Pons (tissue), 1 donor: ENCODE measurements at regions not wholly inside any gene's neighbourhood (a gene's known extent, or its start where the extent isn't known, plus 50 kb on each side); places are given as distances from the start of the nearest gene placed in this dataset.
A peak's percentile ranks its signal among the peaks of the same experiment; 100 is the strongest.
"Not testable (repeated sequence)": the region's sequence is repeated elsewhere in the genome, so short reads cannot be mapped to it uniquely, and the experiment has no call there.

Experiments
- DNase-seq: peaks from one replicate; pipeline ENCODE4 v3.0.0-alpha.2; 2016; ENCODE audit warnings: low spot score

DNA sequence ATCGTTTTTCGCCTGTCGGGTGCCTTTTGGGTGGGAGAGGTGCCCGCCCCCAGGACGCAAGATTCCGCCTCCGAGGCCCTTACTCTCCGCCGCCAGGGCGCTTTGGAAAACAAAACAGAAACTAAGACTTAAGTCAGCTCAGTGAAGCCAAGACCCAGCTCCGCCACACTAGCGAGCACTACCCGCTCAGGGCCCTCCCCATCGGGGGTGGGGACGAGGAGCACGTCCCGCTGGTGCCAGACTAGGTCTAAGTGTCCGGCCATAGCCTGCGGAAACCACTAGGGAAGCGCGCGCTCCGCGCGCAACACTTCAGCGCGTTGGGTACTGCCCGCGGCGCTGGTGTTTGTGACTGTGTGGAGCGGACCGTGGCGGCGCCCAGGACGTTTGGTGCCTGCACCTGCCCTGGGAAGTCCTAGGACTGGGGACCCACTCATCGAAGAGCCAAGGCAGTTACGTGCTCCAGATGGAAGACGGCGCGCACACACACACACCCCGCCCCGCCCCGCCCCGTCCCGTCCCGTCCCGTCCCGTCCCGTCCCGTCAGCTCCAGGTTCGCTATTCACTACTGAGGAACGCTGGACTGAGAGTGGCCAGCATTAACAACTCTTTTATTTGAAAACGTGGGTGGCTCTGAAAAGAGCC, 57.6 kb upstream of the BOLA1 start:
- not testable (repeated sequence) for DNase-seq

DNA sequence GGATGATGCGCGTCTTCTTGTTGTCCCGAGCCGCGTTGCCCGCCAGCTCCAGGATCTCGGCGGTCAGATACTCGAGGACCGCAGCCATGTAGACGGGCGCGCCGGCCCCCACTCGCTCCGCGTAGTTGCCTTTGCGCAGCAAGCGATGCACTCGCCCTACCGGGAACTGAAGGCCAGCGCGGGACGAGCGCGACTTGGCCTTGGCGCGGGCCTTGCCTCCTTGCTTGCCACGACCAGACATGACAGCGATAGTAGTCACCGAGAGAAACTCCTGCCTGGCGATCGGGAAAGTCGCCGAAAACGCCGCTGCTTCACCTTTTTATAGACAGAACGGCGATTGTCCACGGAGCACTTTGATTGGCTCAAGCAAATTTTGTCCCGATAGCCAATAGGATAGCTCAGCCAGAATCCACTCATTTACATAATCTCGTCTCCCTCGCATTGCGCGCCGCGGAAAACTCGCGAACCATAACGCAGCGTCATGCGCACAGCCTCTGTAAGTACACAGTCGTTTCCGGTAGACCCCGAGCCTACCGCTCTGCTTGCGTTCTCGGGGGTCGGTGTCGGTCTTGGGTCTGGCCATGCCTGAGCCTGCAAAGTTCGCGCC, 56.8 kb upstream of the BOLA1 start:
- not testable (repeated sequence) for DNase-seq

DNA sequence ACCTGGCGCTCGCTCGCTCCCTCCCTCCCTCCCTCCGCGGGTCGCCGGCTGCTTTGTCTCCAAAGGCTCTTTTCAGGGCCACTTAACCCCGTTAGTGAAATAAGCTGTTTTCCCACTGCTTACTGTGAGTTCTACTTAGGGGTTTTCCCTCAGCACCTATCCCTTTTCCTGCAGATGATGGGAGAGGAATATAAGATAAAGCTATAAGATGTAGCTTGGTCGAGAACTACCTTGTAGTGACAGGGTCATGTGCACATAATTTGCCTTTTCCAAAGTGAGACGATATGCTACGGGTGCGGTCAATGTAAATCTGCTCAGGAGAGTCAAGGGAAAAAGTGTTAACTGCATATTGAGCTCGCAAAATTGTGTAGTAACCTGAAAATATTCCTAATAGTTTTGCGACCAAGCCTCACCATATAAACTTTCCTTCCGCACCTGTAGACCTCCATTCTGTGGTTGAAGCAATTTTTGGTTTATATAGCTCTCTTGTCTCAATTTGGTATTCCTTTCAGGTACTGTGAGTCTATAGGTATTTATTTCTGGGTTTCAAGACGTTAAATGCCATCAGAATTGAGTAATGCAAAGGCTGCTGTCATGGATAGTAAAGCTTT, 55.8 kb upstream of the BOLA1 start:
- peak; percentile 23 for DNase-seq

- no peak for DNase-seq
Measured at GRCh38 chr1:149844101-149844500, 55.3 kb upstream of the BOLA1 start.

DNA sequence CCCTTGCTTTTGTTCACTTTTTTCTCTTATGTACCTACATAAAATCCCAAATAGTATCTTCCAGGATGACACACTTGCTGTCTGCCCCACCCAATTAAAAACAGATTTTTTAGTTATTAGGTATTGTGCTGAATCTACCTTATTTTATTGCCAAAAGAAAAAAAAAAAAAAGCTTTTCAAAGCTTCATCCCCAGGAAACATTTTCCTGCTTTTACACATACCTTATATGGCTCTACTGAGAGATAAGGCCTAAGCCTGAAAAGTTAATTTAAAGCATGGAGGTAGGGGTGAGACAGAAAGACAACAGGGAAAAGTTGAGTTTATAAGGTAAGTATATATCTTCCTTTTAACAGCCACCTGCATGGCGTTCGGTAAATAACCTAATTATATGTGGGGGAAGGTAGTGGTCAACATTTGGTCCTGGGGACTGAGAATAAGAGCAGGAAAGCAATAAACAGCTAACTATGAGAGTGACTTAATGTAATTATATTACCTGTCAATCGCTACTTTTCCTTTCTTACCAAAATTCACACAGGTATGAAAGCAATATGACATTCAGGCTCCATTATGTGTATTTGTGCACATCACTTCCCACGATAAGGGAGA, 54.6 kb upstream of the BOLA1 start:
- peak; percentile 1 for DNase-seq

- DNase-seq = peak; percentile 2
Measured at GRCh38 chr1:149845416-149845815, 54.0 kb upstream of the BOLA1 start.

GRCh38 chr1:149846042-149846441, 53.3 kb upstream of the BOLA1 start:
- DNase-seq = no peak

DNA sequence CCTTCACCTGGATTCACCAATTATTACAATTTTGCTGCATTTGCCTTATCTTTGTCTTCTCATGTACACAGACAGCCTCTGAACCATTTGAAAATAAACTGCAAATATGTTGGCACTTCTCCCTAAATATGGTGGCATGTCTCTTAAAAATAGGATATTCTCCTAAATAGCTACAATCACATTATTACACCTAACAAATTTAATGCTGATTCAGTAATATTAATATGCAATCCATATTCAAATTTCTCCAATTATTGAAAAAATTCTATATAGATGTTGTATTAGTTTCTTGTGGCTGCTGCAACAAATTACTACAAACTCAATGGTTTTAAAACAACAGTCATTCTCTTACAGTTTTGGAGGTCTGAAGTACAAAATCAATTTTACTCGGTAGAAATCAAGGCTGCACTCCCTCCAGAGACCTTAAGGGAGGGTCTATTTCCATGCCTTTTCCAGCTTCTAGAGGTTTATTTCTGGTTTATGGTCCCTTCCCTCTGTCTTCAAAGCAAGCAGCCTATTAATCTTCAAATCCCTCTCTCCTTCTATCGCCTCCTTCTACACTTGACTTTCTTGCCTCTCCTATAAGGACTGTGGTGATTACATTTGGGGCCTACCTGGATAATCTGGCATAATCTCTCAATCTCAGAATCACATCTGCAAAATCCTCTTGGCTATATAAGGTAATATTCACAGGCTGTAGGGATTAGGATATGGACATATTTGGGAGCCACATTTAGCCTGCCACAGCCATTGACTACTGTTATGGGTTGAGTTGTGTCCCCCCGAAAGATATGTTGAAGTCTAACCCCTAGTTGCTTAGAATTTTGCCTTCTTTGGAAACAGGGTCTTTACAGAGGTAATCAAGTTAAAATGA, 52.5 kb upstream of the BOLA1 start:
- peak; percentile 1 for DNase-seq

DNA sequence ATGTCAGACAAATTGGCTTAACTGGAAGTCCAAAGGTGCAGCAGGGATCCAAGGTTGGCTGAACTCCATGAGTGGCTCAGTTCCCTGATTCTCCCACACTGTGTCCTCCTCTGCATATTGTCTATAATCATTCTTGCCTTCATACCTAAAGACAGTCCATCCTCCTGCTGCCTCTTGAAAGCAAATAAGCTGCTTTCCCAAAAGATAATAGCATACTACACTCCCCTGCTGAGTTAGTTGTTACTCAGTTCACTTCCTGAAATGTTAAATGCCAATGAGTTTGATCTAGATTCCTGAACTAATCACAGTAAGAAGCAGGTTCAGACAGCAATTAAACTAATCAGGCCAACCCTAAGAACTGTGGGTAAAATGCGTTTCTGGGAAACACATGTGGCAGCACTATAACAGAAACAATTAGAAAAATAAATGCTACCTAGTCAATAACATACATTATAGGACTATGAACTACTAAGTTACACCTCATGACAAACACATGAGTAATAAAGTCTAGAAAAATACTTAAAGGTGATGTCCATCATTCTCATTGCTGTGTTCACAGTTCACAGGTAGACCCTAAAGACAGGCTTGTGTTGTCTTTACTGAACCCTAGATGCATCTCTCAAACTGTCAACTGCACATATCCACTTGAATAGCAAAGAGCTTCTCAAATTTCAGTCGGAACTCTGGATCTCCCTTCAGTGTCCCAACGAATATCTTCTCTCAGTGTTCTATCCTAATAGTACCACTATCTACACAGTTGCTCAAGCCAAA, 50.8 kb upstream of the BOLA1 start:
- DNase-seq = peak; percentile 4

- DNase-seq = peak; percentile 2
Measured at GRCh38 chr1:149849111-149849946, 50.0 kb upstream of the BOLA1 start.
